ENCODE measurements at regions not wholly inside any gene's neighbourhood (a gene's known extent, or its start where the extent isn't known, plus 50 kb on each side); places are given as distances from the start of the nearest gene placed in this dataset.

- no peak overlapping the region for H2AFZ ChIP-seq (ENCODE audit: control insufficient read depth, low read depth, low read length)
- BruUV-seq (replicated peaks) = no TSS peak
Observed at GRCh38 chr9:32306006-32306405, 78.4 kb upstream of the ACO1 start.

More at GRCh38 chr9:32306006-32306405, 78.4 kb upstream of the ACO1 start:
- no peak for DNase-seq (ENCODE audit: low read depth, low spot score)
- Histone ChIP-seq H3K27me3 (replicated peaks in 1 of 2; ENCODE audit: control insufficient read depth in 2 of 2, insufficient read depth in 2 of 2, low read length in 1 of 2) (no peaks in the 10 kb centered on the region), H3K36me3 (ENCODE audit: control insufficient read depth in 2 of 2, insufficient read depth in 2 of 2, low read length in 1 of 2) (no peaks in the 10 kb centered on the region), H3K4me2 (ENCODE audit: control insufficient read depth, insufficient read depth) (no peak overlapping the region), H3K4me3 (no peak overlapping the region), H3K79me2 (ENCODE audit: control insufficient read depth, insufficient read depth, low read length) (no peaks in the 10 kb centered on the region), H3K9me3 (replicated peaks; ENCODE audit: control insufficient read depth, insufficient read depth, low read length) (no peaks in the 10 kb centered on the region), H3K4me1 (ENCODE audit: control insufficient read depth, insufficient read depth, low read length) (no peaks in the 10 kb centered on the region), H3K27ac (ENCODE audit: control insufficient read depth, insufficient read depth) (no peak overlapping the region), H3K9ac (ENCODE audit: control insufficient read depth, insufficient read depth, low read length) (no peak overlapping the region), H4K20me1 (ENCODE audit: control insufficient read depth, insufficient read depth) (no peaks in the 10 kb centered on the region)
- RAD21 ChIA-PET (ENCODE audit: unreplicated experiment) = no interaction called here
- POLR2A ChIA-PET = no interaction called here
- intact Hi-C loops (cut with micrococcal nuclease; ENCODE audit: unreplicated experiment) (no loop called here), in situ Hi-C loops (cut with MboI) (no loop called here)
- CTCF ChIA-PET = no interaction called here
- SMC1A ChIA-PET (ENCODE audit: uncharacterized antibody, unreplicated experiment) = no interaction called here
- no peak for FAIRE-seq
- TF ChIP-seq CHD1 (IDR thresholded peaks at IDR 0.05; ENCODE audit: low read depth, low read length) (no peak), SMC3 (IDR thresholded peaks at IDR 0.05; ENCODE audit: borderline replicate concordance, low read length) (no peak), CBFB (IDR thresholded peaks at IDR 0.05; ENCODE audit: low read depth) (no peak), POU2F2 (IDR thresholded peaks at IDR 0.05; ENCODE audit: borderline replicate concordance, low read depth, low read length) (no peak), FOXK2 (IDR thresholded peaks at IDR 0.05) (no peak), TCF3 (IDR thresholded peaks at IDR 0.05; ENCODE audit: borderline replicate concordance, insufficient read depth, low read depth, low read length) (no peak), SUPT20H (IDR thresholded peaks at IDR 0.05; ENCODE audit: borderline replicate concordance, control insufficient read depth, low read depth, low read length) (no peak), MYC (IDR thresholded peaks at IDR 0.05; ENCODE audit: insufficient read depth, insufficient read length, insufficient replicate concordance, low read length, severe bottlenecking) (no peak), SMARCA5 (IDR thresholded peaks at IDR 0.05) (no peak), ATF3 (IDR thresholded peaks at IDR 0.05; ENCODE audit: borderline replicate concordance, extremely low read depth, low read depth, low read length) (no peak), CBX5 (IDR thresholded peaks at IDR 0.05; ENCODE audit: low read depth) (no peak), POLR2A (IDR thresholded peaks at IDR 0.05; ENCODE audit: low read depth, low read length) (no peak), NR2C1 (IDR thresholded peaks at IDR 0.05) (no peak), IRF4 (IDR thresholded peaks at IDR 0.05; ENCODE audit: low read depth, low read length) (no peak), NFYA (IDR thresholded peaks at IDR 0.05; ENCODE audit: borderline replicate concordance, low read depth, low read length) (no peak), SUZ12 (IDR thresholded peaks at IDR 0.05; ENCODE audit: unreplicated experiment) (no peak), ZNF592 (IDR thresholded peaks at IDR 0.05) (no peak)
- TF ChIP-seq, protein P1, sequence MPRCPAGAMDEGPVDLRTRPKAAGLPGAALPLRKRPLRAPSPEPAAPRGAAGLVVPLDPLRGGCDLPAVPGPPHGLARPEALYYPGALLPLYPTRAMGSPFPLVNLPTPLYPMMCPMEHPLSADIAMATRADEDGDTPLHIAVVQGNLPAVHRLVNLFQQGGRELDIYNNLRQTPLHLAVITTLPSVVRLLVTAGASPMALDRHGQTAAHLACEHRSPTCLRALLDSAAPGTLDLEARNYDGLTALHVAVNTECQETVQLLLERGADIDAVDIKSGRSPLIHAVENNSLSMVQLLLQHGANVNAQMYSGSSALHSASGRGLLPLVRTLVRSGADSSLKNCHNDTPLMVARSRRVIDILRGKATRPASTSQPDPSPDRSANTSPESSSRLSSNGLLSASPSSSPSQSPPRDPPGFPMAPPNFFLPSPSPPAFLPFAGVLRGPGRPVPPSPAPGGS (IDR thresholded peaks at IDR 0.05; ENCODE audit: borderline replicate concordance, insufficient read depth, low read depth, low read length, poor library complexity, severe bottlenecking) = no peak
- TF ChIP-seq, protein P2, sequence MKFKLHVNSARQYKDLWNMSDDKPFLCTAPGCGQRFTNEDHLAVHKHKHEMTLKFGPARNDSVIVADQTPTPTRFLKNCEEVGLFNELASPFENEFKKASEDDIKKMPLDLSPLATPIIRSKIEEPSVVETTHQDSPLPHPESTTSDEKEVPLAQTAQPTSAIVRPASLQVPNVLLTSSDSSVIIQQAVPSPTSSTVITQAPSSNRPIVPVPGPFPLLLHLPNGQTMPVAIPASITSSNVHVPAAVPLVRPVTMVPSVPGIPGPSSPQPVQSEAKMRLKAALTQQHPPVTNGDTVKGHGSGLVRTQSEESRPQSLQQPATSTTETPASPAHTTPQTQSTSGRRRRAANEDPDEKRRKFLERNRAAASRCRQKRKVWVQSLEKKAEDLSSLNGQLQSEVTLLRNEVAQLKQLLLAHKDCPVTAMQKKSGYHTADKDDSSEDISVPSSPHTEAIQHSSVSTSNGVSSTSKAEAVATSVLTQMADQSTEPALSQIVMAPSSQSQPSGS (IDR thresholded peaks at IDR 0.05; ENCODE audit: low read length) = no peak
- ATAC-seq = no peak
